Breast epithelium (tissue), 3 donors: ENCODE measurements at regions not wholly inside any gene's neighbourhood (a gene's known extent, or its start where the extent isn't known, plus 50 kb on each side); places are given as distances from the start of the nearest gene placed in this dataset.

ENCODE experiments used
- POLR2A ChIP-seq: fragments of 450-650 bp; IDR thresholded peaks from one replicate; pipeline ENCODE4 v1.6.1; 2016; ENCODE audit warnings: antibody characterized with exemption, mild to moderate bottlenecking, moderate library complexity
- POLR2AphosphoS5 ChIP-seq, 3 donors: sonication (generic); formaldehyde crosslinking; IDR thresholded peaks; one replicate each; pipeline ENCODE4 v1.6.1; 2017; ENCODE audit warnings: antibody characterized with exemption in 3 of 3

DNA sequence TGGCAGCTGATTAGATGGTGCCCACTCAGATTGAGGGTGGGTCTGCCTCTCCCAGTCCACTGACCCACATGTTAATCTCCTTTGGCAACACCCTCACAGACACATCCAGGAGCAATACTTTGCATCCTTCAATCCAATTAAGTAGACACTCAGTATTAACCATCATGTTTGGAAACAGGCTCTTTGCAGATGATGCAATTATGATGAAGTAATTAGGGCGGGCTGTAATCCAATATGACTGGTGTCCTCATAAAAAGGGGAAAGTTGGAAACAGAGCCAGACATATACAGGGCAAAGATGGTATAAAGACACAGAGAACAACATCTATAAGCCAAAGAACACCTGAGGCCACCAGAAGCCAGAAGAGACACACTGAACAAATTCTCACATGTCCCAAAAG lies 658.6 kb downstream of the CCSER2 start:
- TF ChIP-seq POLR2AphosphoS5 (IDR thresholded peaks at IDR 0.05) (no peak), POLR2A (no peak)
